GM12878 (cell line): ENCODE measurements at regions not wholly inside any gene's neighbourhood (a gene's known extent, or its start where the extent isn't known, plus 50 kb on each side); places are given as distances from the start of the nearest gene placed in this dataset.

Experiments
- ATAC-seq: fragments of 200-7000 bp; cut with Tn5 transposase; 3 replicates; pipeline ENCODE4 v1.9.1; 2020; ENCODE audit warnings: mild to moderate bottlenecking, moderate library complexity
- BruUV-seq: library from RNA; stranded (reverse); fragments of 400-500 nt; replicated peaks from 2 replicates; lab custom pipeline; 2021; lab: Mats Ljungman, UMichigan
- CTCF ChIA-PET: fragments of 300-600 bp; sonication (Branson Sonifier 250); formaldehyde crosslinking; extraction: SDS; loops from one replicate; lab custom pipeline; 2021; ENCODE audit warnings: inconsistent platforms; lab: Yijun Ruan, JAX
- POLR2A ChIA-PET: fragments of 350-600 bp; formaldehyde crosslinking; extraction: SDS; loops from one replicate; lab custom pipeline; 2021; ENCODE audit warnings: inconsistent platforms; lab: Charles Lee
- RAD21 ChIA-PET: fragments of 300-600 bp; sonication (Branson Sonifier 250); formaldehyde crosslinking; loops from one replicate; lab custom pipeline; 2023; ENCODE audit warnings: antibody characterized with exemption; ENCODE audit not compliant: unreplicated experiment; lab: Charles Lee
- SMC1A ChIA-PET: fragments of 300-600 bp; sonication (Branson Sonifier 250); formaldehyde crosslinking; loops from one replicate; lab custom pipeline; 2023; ENCODE audit not compliant: unreplicated experiment, uncharacterized antibody; lab: Charles Lee
- DNase-seq: peaks from one replicate; pipeline ENCODE4 v3.0.0-alpha.2; 2011; ENCODE audit warnings: low read depth, low spot score
- FAIRE-seq: peaks from 3 replicates; lab custom pipeline; 2011; peaks lifted over from hg19 to GRCh38; lab: Jason Lieb, UNC
- H2AFZ ChIP-seq: 2 replicates; pipeline ENCODE4 v1.6.0; 2011; ENCODE audit warnings: low read depth, low read length, control low read depth; ENCODE audit not compliant: control insufficient read depth
- H3K27ac ChIP-seq: 2 replicates; pipeline ENCODE4 v1.5.1; 2011; ENCODE audit warnings: control low read depth; ENCODE audit not compliant: control insufficient read depth, insufficient read depth
- H3K27me3 ChIP-seq, 2 experiments: replicated peaks in 1 of 2; 2 replicates each; pipeline versions ENCODE4 v1.6.0 to v1.6.1; 2011; ENCODE audit warnings: low read length in 1 of 2; ENCODE audit not compliant: control insufficient read depth in 2 of 2, insufficient read depth in 2 of 2
- H3K36me3 ChIP-seq, 2 experiments: 2 replicates each; pipeline ENCODE4 v1.5.1; 2011; ENCODE audit warnings: low read length in 1 of 2; ENCODE audit not compliant: control insufficient read depth in 2 of 2, insufficient read depth in 2 of 2
- H3K4me1 ChIP-seq: 2 replicates; pipeline ENCODE4 v1.6.1; 2011; ENCODE audit warnings: mild to moderate bottlenecking, low read length, moderate library complexity, mixed read lengths; ENCODE audit not compliant: control insufficient read depth, insufficient read depth
- H3K4me2 ChIP-seq: 2 replicates; pipeline ENCODE4 v1.6.0; 2011; ENCODE audit warnings: control low read depth; ENCODE audit not compliant: control insufficient read depth, insufficient read depth
- H3K4me3 ChIP-seq: fragments of 200-600 bp; sonication (generic); 2 replicates; pipeline ENCODE4 v1.5.1; 2016
- H3K79me2 ChIP-seq: 2 replicates; pipeline ENCODE4 v1.6.0; 2011; ENCODE audit warnings: low read length; ENCODE audit not compliant: control insufficient read depth, insufficient read depth
- H3K9ac ChIP-seq: 2 replicates; pipeline ENCODE4 v1.8.0; 2011; ENCODE audit warnings: low read length, control low read depth, mixed read lengths; ENCODE audit not compliant: control insufficient read depth, insufficient read depth
- H3K9me3 ChIP-seq: replicated peaks from 3 replicates; pipeline ENCODE4 v1.5.1; 2011; ENCODE audit warnings: mild to moderate bottlenecking, low read length; ENCODE audit not compliant: control insufficient read depth, insufficient read depth
- H4K20me1 ChIP-seq: 2 replicates; pipeline ENCODE4 v1.6.0; 2011; ENCODE audit not compliant: control insufficient read depth, insufficient read depth
- ASH2L ChIP-seq: fragments of 300-600, 200-600 bp; sonication (generic); IDR thresholded peaks from 2 replicates; pipeline ENCODE4 v1.6.1; 2017; ENCODE audit warnings: low read depth, mild to moderate bottlenecking, borderline replicate concordance
- ETV6 ChIP-seq, 2 experiments: fragments of 450-650 bp in 1 of 2; IDR thresholded peaks in 1 of 2; conservative IDR thresholded peaks in 1 of 2; 2 replicates each; pipeline ENCODE4 v1.6.1; 2014; ENCODE audit warnings: antibody characterized with exemption in 1 of 2, borderline replicate concordance in 1 of 2, low read depth in 1 of 2, mild to moderate bottlenecking in 1 of 2, moderate library complexity in 1 of 2
- FOS ChIP-seq: IDR thresholded peaks from 3 replicates; pipeline ENCODE4 v1.6.1; 2011; ENCODE audit warnings: borderline replicate concordance; ENCODE audit not compliant: insufficient read length; ENCODE audit errors: extremely low read depth
- KDM1A ChIP-seq: fragments of 200-600 bp; sonication (generic); IDR thresholded peaks from 2 replicates; pipeline ENCODE4 v1.6.1; 2016; ENCODE audit warnings: borderline replicate concordance
- NFYA ChIP-seq: IDR thresholded peaks from 2 replicates; pipeline ENCODE4 v1.6.1; 2011; ENCODE audit warnings: low read depth, mild to moderate bottlenecking, low read length, improper control_type of control experiment, borderline replicate concordance
- NKRF ChIP-seq: fragments of 450-650 bp; conservative IDR thresholded peaks from 2 replicates; pipeline ENCODE4 v1.6.1; 2017; ENCODE audit warnings: mild to moderate bottlenecking, moderate library complexity
- RAD21 ChIP-seq: IDR thresholded peaks from 2 replicates; pipeline ENCODE4 v1.6.1; 2011; ENCODE audit warnings: mild to moderate bottlenecking, low read depth, low read length, moderate library complexity; ENCODE audit not compliant: insufficient read depth
- RCOR1 ChIP-seq: conservative IDR thresholded peaks from 2 replicates; pipeline ENCODE4 v1.6.1; 2012; ENCODE audit warnings: low read depth, low read length, improper control_type of control experiment
- SMARCA5 ChIP-seq: fragments of 450-650 bp; IDR thresholded peaks from 2 replicates; pipeline ENCODE4 v1.6.1; 2017; ENCODE audit warnings: mild to moderate bottlenecking
- SMC3 ChIP-seq: IDR thresholded peaks from 2 replicates; pipeline ENCODE4 v1.6.1; 2011; ENCODE audit warnings: low read length, improper control_type of control experiment, borderline replicate concordance
- SP1 ChIP-seq: IDR thresholded peaks from one replicate; pipeline ENCODE4 v1.6.1; 2011; ENCODE audit warnings: low read depth, low read length
- SRF ChIP-seq, 2 experiments: IDR thresholded peaks; 2 replicates each; pipeline ENCODE4 v1.6.1; 2011; ENCODE audit warnings: low read depth in 2 of 2, low read length in 2 of 2, mild to moderate bottlenecking in 1 of 2, moderate library complexity in 1 of 2
- YY1 ChIP-seq: IDR thresholded peaks from 2 replicates; pipeline ENCODE4 v1.6.1; 2011; ENCODE audit warnings: low read depth, mild to moderate bottlenecking, low read length
- ZNF274 ChIP-seq: IDR thresholded peaks from one replicate; pipeline ENCODE4 v1.8.0; 2011; ENCODE audit not compliant: insufficient read length, insufficient read depth
- WGBS: methylation state at CpG from one replicate; pipeline ENCODE4 v1.1.6; 2016; ENCODE audit warnings: low lambda C conversion rate; ENCODE audit not compliant: insufficient replicate concordance, insufficient coverage; ENCODE audit errors: missing lambda C conversion rate; 5-methylcytosine and 5-hydroxymethylcytosine counted together
- in situ Hi-C: fragments of 300-500 bp; cut with MboI; formaldehyde crosslinking; loops from 9 replicates; pipeline ENCODE4 v1.14.3; 2018; ENCODE audit warnings: mixed read lengths
- intact Hi-C: fragments of 100-400 bp; cut with micrococcal nuclease; formaldehyde crosslinking; loops from one replicate; pipeline ENCODE4 v1.14.2; 2022; ENCODE audit not compliant: unreplicated experiment
- TF ChIP-seq, protein P1 (sequence below): fragments of 450-650 bp; formaldehyde crosslinking; IDR thresholded peaks from 2 replicates; pipeline ENCODE4 v1.5.0; 2022; ENCODE audit warnings: mild to moderate bottlenecking, missing genetic modification characterization
- TF ChIP-seq, protein P2 (sequence below): fragments of 450-650 bp; IDR thresholded peaks from 2 replicates; pipeline ENCODE4 v1.6.1; 2014; ENCODE audit warnings: mild to moderate bottlenecking

- Histone ChIP-seq H3K36me3 (no peaks in the 10 kb centered on the region), H4K20me1 (no peaks in the 10 kb centered on the region), H3K9me3 (no peaks in the 10 kb centered on the region; the same call in 2 of the 3 replicates), H3K9ac (no peak overlapping the region), H2AFZ (no peak overlapping the region), H3K4me1 (peaks cover 11% of the 10 kb centered on the region), H3K27ac (no peak overlapping the region), H3K79me2 (no peaks in the 10 kb centered on the region), H3K27me3 (no peaks in the 10 kb centered on the region), H3K4me2 (no peak overlapping the region), H3K4me3 (no peak overlapping the region)
- SMC1A ChIA-PET = interaction anchor here (1.2 kb wide), 1 partner anchor 24 kb away, joined by 3 read pairs; no protein-coding TSS in a partner anchor
- POLR2A ChIA-PET = interaction anchor here (0.6 kb wide), 1 partner anchor 24 kb away, joined by 3 read pairs; no protein-coding TSS in a partner anchor
- no TSS peak for BruUV-seq
- 96% methylated on average over 4 of the region's 4 CpGs for WGBS
- in situ Hi-C loops (no loop called here), intact Hi-C loops (no loop called here)
- FAIRE-seq = no peak
- CTCF ChIA-PET = interaction anchor here (1.1 to 1.6 kb wide), 2 partner anchors 8 to 435 kb away, joined by 3 to 4 read pairs; no protein-coding TSS in a partner anchor
- TF ChIP-seq FOS (no peak), KDM1A (no peak), SMC3 (no peak), ETV6 (conservative IDR thresholded peaks at IDR 0.05 in 1 of 2, IDR thresholded peaks at IDR 0.05 in 1 of 2; ENCODE audit: borderline replicate concordance in 1 of 2, low read depth in 1 of 2) (no peak), RAD21 (no peak), YY1 (no peak), SRF (IDR thresholded peaks at IDR 0.05; ENCODE audit: low read depth in 2 of 2, low read length in 2 of 2) (no peak), SP1 (no peak), SMARCA5 (no peak), NFYA (no peak), ZNF274 (no peak), NKRF (no peak), RCOR1 (no peak), ASH2L (no peak)
- TF ChIP-seq, protein P1, sequence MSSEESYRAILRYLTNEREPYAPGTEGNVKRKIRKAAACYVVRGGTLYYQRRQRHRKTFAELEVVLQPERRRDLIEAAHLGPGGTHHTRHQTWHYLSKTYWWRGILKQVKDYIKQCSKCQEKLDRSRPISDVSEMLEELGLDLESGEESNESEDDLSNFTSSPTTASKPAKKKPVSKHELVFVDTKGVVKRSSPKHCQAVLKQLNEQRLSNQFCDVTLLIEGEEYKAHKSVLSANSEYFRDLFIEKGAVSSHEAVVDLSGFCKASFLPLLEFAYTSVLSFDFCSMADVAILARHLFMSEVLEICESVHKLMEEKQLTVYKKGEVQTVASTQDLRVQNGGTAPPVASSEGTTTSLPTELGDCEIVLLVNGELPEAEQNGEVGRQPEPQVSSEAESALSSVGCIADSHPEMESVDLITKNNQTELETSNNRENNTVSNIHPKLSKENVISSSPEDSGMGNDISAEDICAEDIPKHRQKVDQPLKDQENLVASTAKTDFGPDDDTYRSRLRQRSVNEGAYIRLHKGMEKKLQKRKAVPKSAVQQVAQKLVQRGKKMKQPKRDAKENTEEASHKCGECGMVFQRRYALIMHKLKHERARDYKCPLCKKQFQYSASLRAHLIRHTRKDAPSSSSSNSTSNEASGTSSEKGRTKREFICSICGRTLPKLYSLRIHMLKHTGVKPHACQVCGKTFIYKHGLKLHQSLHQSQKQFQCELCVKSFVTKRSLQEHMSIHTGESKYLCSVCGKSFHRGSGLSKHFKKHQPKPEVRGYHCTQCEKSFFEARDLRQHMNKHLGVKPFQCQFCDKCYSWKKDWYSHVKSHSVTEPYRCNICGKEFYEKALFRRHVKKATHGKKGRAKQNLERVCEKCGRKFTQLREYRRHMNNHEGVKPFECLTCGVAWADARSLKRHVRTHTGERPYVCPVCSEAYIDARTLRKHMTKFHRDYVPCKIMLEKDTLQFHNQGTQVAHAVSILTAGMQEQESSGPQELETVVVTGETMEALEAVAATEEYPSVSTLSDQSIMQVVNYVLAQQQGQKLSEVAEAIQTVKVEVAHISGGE (CRISPR knock-in tag) = no peak
- TF ChIP-seq, protein P2, sequence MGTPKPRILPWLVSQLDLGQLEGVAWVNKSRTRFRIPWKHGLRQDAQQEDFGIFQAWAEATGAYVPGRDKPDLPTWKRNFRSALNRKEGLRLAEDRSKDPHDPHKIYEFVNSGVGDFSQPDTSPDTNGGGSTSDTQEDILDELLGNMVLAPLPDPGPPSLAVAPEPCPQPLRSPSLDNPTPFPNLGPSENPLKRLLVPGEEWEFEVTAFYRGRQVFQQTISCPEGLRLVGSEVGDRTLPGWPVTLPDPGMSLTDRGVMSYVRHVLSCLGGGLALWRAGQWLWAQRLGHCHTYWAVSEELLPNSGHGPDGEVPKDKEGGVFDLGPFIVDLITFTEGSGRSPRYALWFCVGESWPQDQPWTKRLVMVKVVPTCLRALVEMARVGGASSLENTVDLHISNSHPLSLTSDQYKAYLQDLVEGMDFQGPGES = no peak
- no peak for ATAC-seq
- no peak for DNase-seq
- RAD21 ChIA-PET = interaction anchor here (0.6 to 1.2 kb wide), 2 partner anchors 435 to 443 kb away, joined by 3 read pairs; no protein-coding TSS in a partner anchor
Measured at GRCh38 chr12:104816845-104817503, 141.1 kb downstream of the SLC41A2 start.
